HepG2 (cell line): ENCODE measurements at regions not wholly inside any gene's neighbourhood (a gene's known extent, or its start where the extent isn't known, plus 50 kb on each side); places are given as distances from the start of the nearest gene placed in this dataset.

ENCODE experiments used
- ATAC-seq: fragments of 200-7000 bp; cut with Tn5 transposase; 3 replicates; pipeline ENCODE4 v1.9.1; 2020; ENCODE audit warnings: mild to moderate bottlenecking, moderate library complexity
- BruUV-seq: library from RNA; stranded (reverse); fragments of 400-500 nt; replicated peaks from 2 replicates; lab custom pipeline; 2021; lab: Mats Ljungman, UMichigan
- CTCF ChIA-PET: fragments of 300-600 bp; formaldehyde crosslinking; extraction: SDS; loops from one replicate; lab custom pipeline; 2021; ENCODE audit warnings: low total read pairs, inconsistent platforms, low intra/inter-chr PET ratio; lab: Yijun Ruan, JAX
- POLR2A ChIA-PET: fragments of 350-600 bp; sonication (Branson Sonifier 250); formaldehyde crosslinking; loops from one replicate; lab custom pipeline; 2020; ENCODE audit warnings: antibody characterized with exemption, inconsistent platforms; lab: Yijun Ruan, JAX
- DNase-seq: peaks from one replicate; pipeline ENCODE4 v3.0.0-alpha.2; 2015; ENCODE audit warnings: low spot score
- FAIRE-seq: peaks from 3 replicates; lab custom pipeline; 2011; peaks lifted over from hg19 to GRCh38; lab: Jason Lieb, UNC
- H2AFZ ChIP-seq: one replicate; pipeline ENCODE4 v1.6.1; 2011; ENCODE audit warnings: low read length, inconsistent platforms
- H3K27ac ChIP-seq: fragments of 300-600 bp; 3 replicates; pipeline ENCODE4 v1.8.0; 2011; ENCODE audit warnings: mixed run types, mild to moderate bottlenecking, mixed read lengths, low read length, inconsistent platforms; ENCODE audit not compliant: insufficient read depth; ENCODE audit errors: extremely low read length
- H3K27me3 ChIP-seq, 2 experiments: fragments of 200-600 bp in 1 of 2; 2 replicates in 1 of 2; 3 replicates in 1 of 2; pipeline versions ENCODE4 v1.6.0 to v1.8.0; 2011; ENCODE audit warnings: low read length in 2 of 2, mild to moderate bottlenecking in 2 of 2, moderate library complexity in 2 of 2, inconsistent platforms in 1 of 2; ENCODE audit not compliant: insufficient read depth in 2 of 2, control insufficient read depth in 1 of 2
- H3K36me3 ChIP-seq, 2 experiments: fragments of 200-600 bp in 1 of 2; replicated peaks in 1 of 2; 2 replicates in 1 of 2; 3 replicates in 1 of 2; pipeline versions ENCODE4 v1.5.1 to v1.8.0; 2011; ENCODE audit warnings: low read length in 2 of 2, inconsistent platforms in 1 of 2; ENCODE audit not compliant: insufficient read depth in 2 of 2, control insufficient read depth in 1 of 2
- H3K4me1 ChIP-seq: 2 replicates; pipeline ENCODE4 v1.5.1; 2012; ENCODE audit warnings: low read length, inconsistent platforms; ENCODE audit not compliant: insufficient read depth
- H3K4me2 ChIP-seq: 2 replicates; pipeline ENCODE4 v1.6.0; 2011; ENCODE audit warnings: low read depth, low read length, inconsistent platforms
- H3K4me3 ChIP-seq, 3 experiments: fragments of 200-600 bp in 1 of 3; sonication (generic), shearing (Covaris generic) in 1 of 3; replicated peaks in 1 of 3; 2 replicates each; pipeline ENCODE4 v1.5.1; 2011 to 2016; ENCODE audit warnings: low read length in 3 of 3, inconsistent platforms in 2 of 3, low read depth in 2 of 3, mild to moderate bottlenecking in 2 of 3, control low read depth in 1 of 3, mixed read lengths in 1 of 3; ENCODE audit not compliant: insufficient read depth in 1 of 3
- H3K79me2 ChIP-seq: one replicate; pipeline ENCODE4 v1.6.1; 2011; ENCODE audit warnings: low read length, inconsistent platforms; ENCODE audit not compliant: insufficient read depth
- H3K9ac ChIP-seq: 2 replicates; pipeline ENCODE4 v1.6.0; 2011; ENCODE audit warnings: mild to moderate bottlenecking, low read depth, low read length, inconsistent platforms; ENCODE audit not compliant: insufficient read depth
- H3K9me3 ChIP-seq: 2 replicates; pipeline ENCODE4 v1.5.1; 2012; ENCODE audit warnings: mild to moderate bottlenecking, low read length
- H4K20me1 ChIP-seq: 2 replicates; pipeline ENCODE4 v1.6.0; 2011; ENCODE audit warnings: inconsistent platforms, mild to moderate bottlenecking, low read length, moderate library complexity; ENCODE audit not compliant: insufficient read depth
- CENPBD1 ChIP-seq: sonication (generic); formaldehyde crosslinking; IDR thresholded peaks from 2 replicates; pipeline ENCODE4 v1.8.0; 2022; ENCODE audit warnings: missing genetic modification reagents, low read depth, mild to moderate bottlenecking, borderline replicate concordance
- EZH2 ChIP-seq: conservative IDR thresholded peaks from 2 replicates; pipeline ENCODE4 v1.6.1; 2012; ENCODE audit warnings: mild to moderate bottlenecking, low read depth, low read length, moderate library complexity
- KIAA2018 ChIP-seq: sonication (generic); formaldehyde crosslinking; IDR thresholded peaks from 2 replicates; pipeline ENCODE4 v1.5.0; 2020; ENCODE audit warnings: mild to moderate bottlenecking, missing genetic modification reagents, borderline replicate concordance
- MTERF4 ChIP-seq: sonication (generic); formaldehyde crosslinking; IDR thresholded peaks from 2 replicates; pipeline ENCODE4 v1.8.0; 2023; ENCODE audit warnings: mild to moderate bottlenecking, missing genetic modification reagents
- RERE ChIP-seq: IDR thresholded peaks from 2 replicates; pipeline ENCODE4 v1.6.1; 2016; ENCODE audit warnings: low read depth, missing genetic modification reagents, missing compliant biosample characterization
- ZNF382 ChIP-seq: sonication (generic); formaldehyde crosslinking; IDR thresholded peaks from 2 replicates; pipeline ENCODE4 v1.5.0; 2020; ENCODE audit warnings: missing genetic modification reagents, mild to moderate bottlenecking, borderline replicate concordance
- ZNF883 ChIP-seq: sonication (generic); formaldehyde crosslinking; IDR thresholded peaks from 2 replicates; pipeline ENCODE4 v1.5.1; 2020; ENCODE audit warnings: mild to moderate bottlenecking, missing genetic modification reagents; ENCODE audit errors: not compliant biosample characterization
- WGBS: methylation state at CpG from one replicate; pipeline ENCODE4 v1.1.6; 2017; ENCODE audit warnings: low lambda C conversion rate; 5-methylcytosine and 5-hydroxymethylcytosine counted together
- in situ Hi-C: cut with HindIII; loops from 2 replicates; pipeline ENCODE4 v1.10.0; 2017; ENCODE audit warnings: low pct_unique_long_range_greater_than_20kb; ENCODE audit not compliant: extremely low pct_ligation_motif_present
- intact Hi-C: fragments of 100-400 bp; cut with micrococcal nuclease; formaldehyde crosslinking; loops from one replicate; pipeline ENCODE4 v1.10.0; 2022; ENCODE audit not compliant: unreplicated experiment

- TF ChIP-seq CENPBD1 (CRISPR knock-in tag), result no peak
Measured at GRCh38 chr18:61085761-61086160, 247.5 kb upstream of the CDH20 start (continued).

- ChIA-PET POLR2A (no interaction called here), CTCF (no interaction called here)
- H3K4me3 ChIP-seq, result no peak overlapping the region
- no peak overlapping the region for H2AFZ ChIP-seq
- FAIRE-seq, result no peak
- in situ Hi-C loops, result no loop called here
- H3K9ac ChIP-seq, result no peak overlapping the region
- ATAC-seq, result no peak
- no peak overlapping the region for H3K4me2 ChIP-seq
- DNase-seq, result no peak
- H3K27me3 ChIP-seq, result no peaks in the 10 kb centered on the region
- H4K20me1 ChIP-seq, result no peaks in the 10 kb centered on the region
- no peak overlapping the region for H3K27ac ChIP-seq
- H3K9me3 ChIP-seq, result no peaks in the 10 kb centered on the region
- WGBS, result 32% methylated on average over 4 of the region's 4 CpGs
- BruUV-seq, result no TSS peak
- H3K36me3 ChIP-seq, result no peaks in the 10 kb centered on the region
- intact Hi-C loops, result loop anchor here (5.0 kb wide), 2 partner anchors 351 to 1364 kb away; no protein-coding TSS in a partner anchor
- H3K4me1 ChIP-seq, result no peaks in the 10 kb centered on the region
- no peaks in the 10 kb centered on the region for H3K79me2 ChIP-seq
- no peak for TF ChIP-seq ZNF883
- no peak for TF ChIP-seq KIAA2018
- TF ChIP-seq ZNF382 (CRISPR knock-in tag), result no peak
- TF ChIP-seq EZH2, result no peak
- no peak for TF ChIP-seq RERE (CRISPR knock-in tag)
- TF ChIP-seq MTERF4 (CRISPR knock-in tag), result no peak
Measured at GRCh38 chr18:61086657-61087056, 246.6 kb upstream of the CDH20 start.
